GM21825 (cell line): ENCODE measurements at regions not wholly inside any gene's neighbourhood (a gene's known extent, or its start where the extent isn't known, plus 50 kb on each side); places are given as distances from the start of the nearest gene placed in this dataset.

Experiments
- ATAC-seq: cut with Tn5 transposase; IDR thresholded peaks from one replicate; pipeline ENCODE4 v1.9.1; 2021; ENCODE audit warnings: mild to moderate bottlenecking, moderate library complexity; ENCODE audit not compliant: unreplicated experiment

- no peak for ATAC-seq
These were observed 443.1 kb upstream of the KCNH7 start for GRCh38 chr2:163281717-163282116.

GRCh38 chr2:163269374-163270021, 430.9 kb upstream of the KCNH7 start:
- ATAC-seq = no peak

- ATAC-seq = no peak
These were observed 428.2 kb upstream of the KCNH7 start for GRCh38 chr2:163266772-163267171.

- no peak for ATAC-seq
These were observed 427.0 kb upstream of the KCNH7 start for GRCh38 chr2:163265562-163265961.

- ATAC-seq = no peak
These were observed 425.8 kb upstream of the KCNH7 start for GRCh38 chr2:163264341-163264740.

GRCh38 chr2:163259489-163259888, 420.9 kb upstream of the KCNH7 start:
- ATAC-seq = no peak

GRCh38 chr2:163255086-163255485, 416.5 kb upstream of the KCNH7 start:
- ATAC-seq = no peak

- no peak for ATAC-seq
These were observed 415.2 kb upstream of the KCNH7 start for GRCh38 chr2:163253621-163254285.

- no peak for ATAC-seq
These were observed 413.6 kb upstream of the KCNH7 start for GRCh38 chr2:163252199-163252598.

- no peak for ATAC-seq
These were observed 410.0 kb upstream of the KCNH7 start for GRCh38 chr2:163248376-163249253.

- no peak for ATAC-seq
These were observed 409.3 kb upstream of the KCNH7 start for GRCh38 chr2:163247847-163248220.

- no peak for ATAC-seq
These were observed 408.7 kb upstream of the KCNH7 start for GRCh38 chr2:163247156-163247846.

- no peak for ATAC-seq
These were observed 407.6 kb upstream of the KCNH7 start for GRCh38 chr2:163246135-163246534.

GRCh38 chr2:163236553-163236952, 398.0 kb upstream of the KCNH7 start:
- ATAC-seq = no peak

- no peak for ATAC-seq
These were observed 393.1 kb upstream of the KCNH7 start for GRCh38 chr2:163231666-163232065.

GRCh38 chr2:163213661-163214081, 375.1 kb upstream of the KCNH7 start:
- no peak for ATAC-seq

GRCh38 chr2:163210430-163210918, 371.9 kb upstream of the KCNH7 start:
- no peak for ATAC-seq

- ATAC-seq = no peak
These were observed 369.3 kb upstream of the KCNH7 start for GRCh38 chr2:163207693-163208370.

GRCh38 chr2:163205589-163206254, 367.2 kb upstream of the KCNH7 start:
- ATAC-seq = no peak

GRCh38 chr2:163200741-163201140, 362.2 kb upstream of the KCNH7 start:
- no peak for ATAC-seq
